G401 (cell line): ENCODE measurements at regions not wholly inside any gene's neighbourhood (a gene's known extent, or its start where the extent isn't known, plus 50 kb on each side); places are given as distances from the start of the nearest gene placed in this dataset.
"Not testable (repeated sequence)": the region's sequence is repeated elsewhere in the genome, so short reads cannot be mapped to it uniquely, and the experiment has no call there.

Experiments
- DNase-seq: peaks from one replicate; pipeline ENCODE4 v3.0.0-alpha.2; 2015; ENCODE audit warnings: low spot score
- in situ Hi-C: cut with HindIII; loops from 2 replicates; pipeline ENCODE4 v1.10.0; 2016; ENCODE audit warnings: low sequenced_read_pairs, mixed read lengths

DNA sequence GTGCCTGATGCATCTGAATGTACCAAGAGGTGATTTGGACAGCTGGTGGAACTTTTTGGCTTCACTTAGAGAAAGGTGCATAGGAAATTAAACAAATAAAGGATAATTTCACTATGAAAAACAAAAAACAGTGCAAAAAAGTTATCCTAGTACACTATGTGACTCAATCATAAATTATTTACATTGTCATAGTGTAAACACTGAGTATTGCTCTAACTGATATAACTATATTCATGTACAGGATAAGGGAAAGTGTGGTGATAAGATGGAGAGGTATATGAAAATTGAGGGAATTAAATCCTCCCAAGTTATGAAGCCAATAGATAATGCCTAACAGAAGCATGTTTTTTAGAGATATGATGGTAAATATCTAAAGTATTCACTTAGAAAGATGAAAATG, 50.2 kb upstream of the CPNE4 start:
- DNase-seq = no peak
- in situ Hi-C loops = no loop called here

DNA sequence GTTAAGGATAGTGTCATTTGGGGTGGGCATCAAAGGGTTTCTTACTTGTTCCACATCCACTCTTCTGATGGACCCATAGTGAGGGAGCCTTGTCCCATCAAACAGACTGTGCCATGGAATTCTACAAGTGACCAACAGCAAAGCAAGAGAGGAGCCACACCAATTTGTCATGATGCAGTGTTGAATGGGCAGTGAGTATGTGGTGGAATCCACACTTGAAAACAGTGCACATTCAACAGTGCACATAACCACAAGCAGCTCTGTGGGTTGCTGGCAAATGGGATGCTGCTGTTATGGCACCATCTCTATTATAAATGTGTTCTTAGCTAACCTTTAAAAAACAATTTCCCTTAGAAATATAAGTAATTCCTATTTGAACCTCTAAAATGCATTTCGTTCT, 52.5 kb upstream of the CPNE4 start:
- in situ Hi-C loops = no loop called here
- DNase-seq = no peak

DNA sequence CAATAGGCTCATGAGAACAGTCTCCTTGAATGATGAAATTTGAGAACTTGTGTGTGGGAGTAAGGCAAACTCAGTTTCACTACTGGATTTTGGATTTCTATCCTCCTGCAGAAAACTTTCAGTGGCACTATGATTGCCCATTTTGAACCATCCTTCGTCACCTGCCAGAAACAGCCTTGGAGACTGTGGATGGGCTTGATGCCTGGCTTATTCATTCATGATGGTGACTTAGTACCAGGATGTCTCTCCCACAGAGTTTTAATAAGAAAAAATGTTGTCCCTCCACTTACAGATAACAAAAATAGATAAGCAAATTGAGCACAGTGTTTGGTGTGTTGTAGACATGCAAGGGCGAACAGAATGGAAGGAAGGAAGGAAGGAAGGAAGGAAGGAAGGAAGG, 53.5 kb upstream of the CPNE4 start:
- in situ Hi-C loops = no loop called here
- DNase-seq = no peak

DNA sequence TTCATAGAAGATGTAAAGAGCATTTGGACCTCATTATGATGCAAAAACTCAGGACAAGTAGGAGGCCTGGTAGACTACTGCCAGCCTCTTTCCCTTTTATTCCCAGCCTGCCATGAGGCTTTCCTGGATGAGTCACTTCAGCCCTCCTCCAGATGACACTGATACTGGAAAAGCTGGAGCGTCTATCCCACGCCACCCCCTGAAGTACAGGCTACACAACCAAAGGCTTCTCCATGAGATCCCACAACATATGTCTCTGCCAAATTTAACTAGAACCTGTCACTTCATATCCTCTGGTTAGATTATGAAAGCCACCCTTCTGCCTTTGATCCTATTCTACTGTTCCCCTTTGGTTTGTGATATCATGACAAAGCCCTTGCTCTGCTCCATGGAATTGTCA, 56.1 kb upstream of the CPNE4 start:
- no peak for DNase-seq
- in situ Hi-C loops = no loop called here

DNA sequence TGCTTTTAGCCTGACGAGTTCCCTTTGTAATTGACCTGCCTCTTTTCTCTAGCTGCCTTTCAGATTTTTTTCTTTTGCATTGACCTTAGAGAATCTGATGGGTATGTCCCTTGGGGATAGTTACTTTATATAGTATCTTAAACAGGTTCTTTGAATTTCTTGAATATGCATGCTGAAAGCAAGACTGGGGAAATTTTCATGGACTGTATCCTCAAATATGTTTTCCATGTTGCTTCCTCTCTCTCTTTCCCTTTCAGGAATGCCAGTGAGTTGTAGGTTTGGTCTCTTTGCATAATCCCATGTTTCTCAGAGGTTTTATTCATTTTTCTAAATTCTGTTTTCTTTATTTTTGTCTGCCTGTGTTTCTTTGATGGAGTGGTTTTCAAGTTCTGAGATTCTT, 81.8 kb upstream of the CPNE4 start:
- in situ Hi-C loops = no loop called here
- DNase-seq = no peak

DNA sequence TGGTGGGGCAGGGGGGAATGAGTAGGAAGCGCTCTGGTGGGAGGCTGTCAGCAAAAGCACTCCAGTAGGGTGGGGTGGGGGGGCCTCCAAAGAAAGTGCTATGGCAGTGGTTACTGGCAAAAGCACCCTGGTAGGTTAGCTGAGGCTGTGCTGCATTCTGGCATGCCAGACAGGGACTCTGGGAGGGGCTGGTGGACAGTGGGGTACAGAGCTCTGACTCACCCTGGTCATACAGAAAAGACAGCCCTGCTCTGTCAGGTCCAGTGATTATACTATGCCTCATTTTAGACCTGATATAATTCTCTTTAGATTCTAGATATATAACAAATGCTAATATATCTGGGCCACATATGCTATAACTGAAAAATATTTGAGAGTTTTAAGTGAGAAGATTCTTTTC, 82.8 kb upstream of the CPNE4 start:
- DNase-seq = no peak
- in situ Hi-C loops = no loop called here

DNA sequence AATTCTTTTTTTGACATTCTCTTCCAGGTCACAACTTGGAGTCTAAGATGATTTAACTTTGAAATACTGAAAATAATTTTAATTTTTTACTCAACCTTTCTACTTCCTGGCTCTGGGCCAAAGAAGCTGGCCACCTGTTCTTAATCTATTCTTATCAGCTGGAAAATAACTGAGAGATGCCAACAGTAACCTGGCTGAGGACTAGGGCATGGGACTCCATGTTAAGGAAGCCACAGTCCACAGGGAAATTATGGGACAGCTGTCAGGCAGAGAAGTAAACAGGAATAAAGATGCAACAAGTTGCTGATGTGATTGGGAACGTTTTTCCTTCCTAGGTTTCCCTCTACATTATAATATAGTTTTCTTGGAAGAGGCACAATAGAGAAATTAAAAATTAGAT, 84.7 kb upstream of the CPNE4 start:
- in situ Hi-C loops = no loop called here
- DNase-seq = no peak

DNA sequence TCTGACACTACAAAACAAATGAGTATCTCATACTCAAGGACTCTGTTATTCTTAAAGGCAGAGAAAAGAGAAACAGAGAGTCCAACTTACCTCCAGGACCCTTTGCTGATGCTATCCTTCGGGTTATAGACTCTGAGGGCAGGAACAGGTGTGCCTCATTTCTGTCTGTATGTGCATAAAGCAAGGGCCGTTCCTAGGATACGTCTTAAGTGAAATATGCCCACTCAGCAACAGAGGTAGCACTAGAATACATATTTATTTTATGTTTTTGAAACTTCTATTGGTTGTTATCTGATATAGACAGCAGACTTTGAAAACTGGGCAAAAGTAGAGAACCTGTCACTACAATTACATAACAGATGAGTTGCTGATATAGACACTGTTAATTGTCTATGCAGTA, 89.3 kb upstream of the CPNE4 start:
- DNase-seq = no peak
- in situ Hi-C loops = no loop called here

DNA sequence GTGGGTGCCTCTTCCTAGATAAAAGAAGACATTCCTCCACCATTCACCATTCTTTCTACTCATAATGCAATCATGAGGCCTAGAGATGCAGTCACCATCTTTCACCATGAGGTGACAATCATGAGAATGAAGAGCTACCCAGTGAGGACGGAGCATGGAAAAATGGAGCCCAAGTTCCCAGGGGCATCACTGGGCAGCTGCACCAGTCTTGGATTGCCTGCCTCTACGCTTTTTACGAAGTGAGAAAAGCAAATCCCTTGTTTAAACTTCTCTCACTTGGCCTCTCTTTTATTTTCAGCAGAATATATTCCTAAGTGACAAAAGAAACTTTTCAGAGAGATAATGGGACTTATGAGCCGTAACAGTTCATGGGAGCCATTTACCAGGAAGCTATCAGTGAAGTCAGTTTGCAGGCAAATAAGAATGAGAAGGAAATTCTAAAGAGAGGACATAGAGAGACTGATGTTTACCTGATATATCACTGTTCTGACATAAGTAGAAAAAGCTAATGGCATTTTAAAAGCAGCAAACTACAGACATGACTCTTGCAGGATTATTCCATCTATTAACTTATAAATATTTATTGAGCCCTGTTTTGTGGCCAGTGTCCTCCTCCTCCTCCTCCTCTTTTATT, 90.0 kb upstream of the CPNE4 start:
- DNase-seq = no peak
- in situ Hi-C loops = no loop called here

DNA sequence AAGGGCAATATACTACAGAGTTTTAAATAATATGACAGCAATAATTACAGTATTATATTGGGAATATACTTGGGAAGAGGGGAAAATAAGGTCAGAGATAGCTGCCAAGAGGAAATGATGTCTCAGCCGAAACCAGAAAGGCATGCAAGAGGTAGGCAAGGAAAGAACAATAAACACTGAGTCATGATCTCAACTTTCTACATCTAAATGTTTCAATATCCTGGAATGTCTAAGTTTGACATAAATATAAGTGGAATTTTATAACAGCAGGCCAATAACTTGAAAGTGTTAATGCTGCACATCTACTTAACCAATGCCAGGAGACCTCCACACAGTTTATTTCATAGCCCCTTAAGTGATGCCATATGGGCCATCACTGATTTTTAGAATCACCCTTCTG, 99.8 kb upstream of the CPNE4 start:
- in situ Hi-C loops = no loop called here
- DNase-seq = no peak

DNA sequence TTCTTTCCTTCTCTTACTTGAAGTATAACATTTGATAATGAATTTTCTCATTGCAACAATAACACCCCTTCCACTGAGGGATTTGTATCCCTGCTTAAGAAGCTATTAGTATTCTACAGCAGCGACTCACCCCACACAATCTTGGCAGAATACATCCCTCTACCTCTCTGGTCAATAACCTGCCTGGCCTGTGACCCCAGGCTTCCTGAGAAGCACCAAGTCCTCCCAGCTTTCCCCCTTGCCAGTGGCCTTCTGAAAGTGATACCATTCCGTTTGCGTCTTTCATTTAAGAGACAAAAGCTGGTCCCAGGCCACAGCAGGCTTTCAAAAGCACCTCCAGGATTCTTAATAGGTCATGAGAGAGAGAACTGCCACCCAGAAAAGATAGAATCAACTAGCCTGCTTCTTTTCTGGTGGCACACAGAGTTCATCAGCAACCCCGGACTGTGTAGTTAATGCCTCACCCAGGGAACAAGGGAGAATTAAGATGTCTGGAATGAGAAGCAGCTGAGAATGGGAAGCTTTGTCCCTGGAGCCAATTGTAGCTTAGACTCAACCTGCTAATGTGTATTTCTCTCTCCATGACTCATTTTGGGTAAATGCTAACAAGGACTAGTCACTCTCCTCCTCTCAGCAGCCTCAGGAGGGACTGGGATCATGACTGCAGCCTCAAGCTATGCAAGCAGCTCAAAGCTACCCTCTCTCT, 101.0 kb upstream of the CPNE4 start:
- in situ Hi-C loops = no loop called here
- no peak for DNase-seq

DNA sequence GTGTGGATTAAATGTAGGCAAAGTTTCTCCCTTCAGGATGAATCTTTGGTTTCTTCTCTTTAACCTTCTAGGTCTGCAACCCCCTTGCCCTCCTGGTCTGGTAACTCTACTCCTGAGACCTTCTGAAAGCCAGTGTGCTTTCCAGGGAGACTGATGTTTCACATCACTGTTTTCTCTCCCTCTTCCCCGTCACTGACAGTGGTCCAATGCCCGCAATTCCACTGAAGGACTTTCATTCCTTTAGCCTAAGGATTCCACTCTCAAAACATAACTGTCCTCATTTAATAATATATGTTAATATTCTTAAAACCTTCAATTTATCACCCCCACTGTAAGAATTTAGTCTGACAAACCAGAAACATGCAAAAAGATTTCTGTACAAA, 101.5 kb upstream of the CPNE4 start:
- in situ Hi-C loops = no loop called here
- no peak for DNase-seq

DNA sequence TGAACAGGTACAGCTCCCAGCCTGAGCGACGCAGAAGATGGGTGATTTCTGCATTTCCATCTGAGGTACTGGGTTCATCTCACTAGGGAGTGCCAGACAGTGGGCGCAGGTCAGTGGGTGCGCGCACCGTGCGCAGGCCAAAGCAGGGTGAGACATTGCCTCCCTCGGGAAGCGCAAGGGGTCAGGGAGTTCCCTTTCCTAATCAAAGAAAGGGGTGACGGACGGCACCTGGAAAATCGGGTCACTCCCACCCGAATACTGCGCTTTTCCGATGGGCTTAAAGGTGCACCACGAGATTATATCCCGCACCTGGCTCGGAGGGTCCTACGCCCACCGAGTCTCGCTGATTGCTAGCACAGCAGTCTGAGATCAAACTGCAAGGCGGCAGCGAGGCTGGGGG, 102.1 kb upstream of the CPNE4 start:
- DNase-seq, in situ Hi-C loops: not testable (repeated sequence)

DNA sequence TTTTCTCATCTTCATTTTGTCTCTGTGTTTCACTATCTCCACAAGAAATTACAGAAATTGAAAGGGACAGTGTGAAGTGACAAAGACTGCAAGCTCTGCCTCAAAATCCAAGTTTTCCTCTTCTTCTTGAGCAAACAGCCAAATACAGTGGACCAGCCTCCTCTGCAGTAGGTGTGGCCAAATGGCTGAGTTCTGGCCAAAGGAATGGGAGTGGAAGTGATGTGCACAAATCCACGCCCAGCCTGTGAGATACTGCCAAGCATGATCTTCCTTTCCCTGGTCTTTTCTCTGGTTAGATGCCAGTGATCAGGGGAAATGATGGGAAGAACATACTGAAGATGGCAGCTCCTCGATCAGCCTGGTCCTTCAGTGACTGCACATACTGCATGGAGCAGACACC, 111.0 kb upstream of the CPNE4 start:
- in situ Hi-C loops = no loop called here
- no peak for DNase-seq

DNA sequence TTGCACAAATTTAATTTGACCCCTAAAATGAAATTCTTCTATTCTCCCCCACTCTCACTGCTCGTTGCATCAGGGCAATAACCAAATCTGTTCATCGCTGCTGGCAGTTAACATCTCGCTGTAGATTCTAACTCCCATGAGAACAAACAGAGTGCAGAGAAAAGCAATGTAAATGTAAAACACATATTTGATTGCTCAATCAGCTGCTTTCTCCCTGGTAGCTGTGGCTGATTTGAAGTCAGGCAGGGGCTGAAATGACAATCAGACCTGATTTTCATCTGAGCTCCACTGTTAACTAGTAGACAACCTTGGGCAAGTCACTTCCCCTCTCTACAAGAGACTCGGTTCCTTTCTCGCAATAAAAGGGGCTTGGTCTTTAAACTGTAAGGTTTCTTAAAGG, 119.8 kb upstream of the CPNE4 start:
- no peak for DNase-seq
- in situ Hi-C loops = no loop called here

DNA sequence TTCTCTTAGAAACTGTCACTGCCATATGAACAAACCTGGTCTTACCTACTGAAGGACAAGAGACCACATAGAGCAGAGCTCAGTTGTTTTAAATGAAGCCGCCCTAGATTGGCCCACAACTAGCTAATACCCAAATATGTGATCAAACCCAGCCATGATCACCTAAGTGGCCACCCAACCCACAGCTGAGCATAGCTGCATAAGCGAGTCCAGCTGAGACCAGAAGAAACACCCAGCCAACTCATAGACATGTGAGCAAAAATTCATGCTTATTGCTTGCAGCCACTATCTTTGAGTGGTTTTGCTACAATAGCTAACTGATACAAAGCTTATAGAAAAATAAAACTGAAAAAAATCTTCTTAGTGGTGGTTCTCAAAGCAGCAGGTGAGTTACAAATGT, 124.3 kb upstream of the CPNE4 start:
- in situ Hi-C loops = no loop called here
- no peak for DNase-seq

DNA sequence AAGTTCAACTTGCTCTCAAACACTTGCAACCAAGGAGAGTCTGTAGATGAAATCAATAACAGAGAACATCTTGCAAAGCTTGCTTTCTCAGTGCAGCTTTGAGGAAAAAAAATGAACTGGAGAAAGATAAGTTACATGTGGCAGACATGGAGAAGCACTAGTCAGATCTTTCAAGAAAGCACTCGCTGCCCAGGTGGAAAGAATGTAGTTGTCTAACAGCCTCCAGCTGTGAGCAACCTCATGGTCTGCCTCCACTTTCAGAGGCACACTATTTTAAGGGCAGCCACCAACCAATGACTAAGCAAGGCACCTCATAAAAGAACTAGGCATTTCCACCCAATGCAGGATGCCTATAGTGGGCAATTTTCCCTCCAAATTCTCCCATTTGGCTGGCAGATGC, 125.4 kb upstream of the CPNE4 start:
- DNase-seq = no peak
- in situ Hi-C loops = no loop called here

DNA sequence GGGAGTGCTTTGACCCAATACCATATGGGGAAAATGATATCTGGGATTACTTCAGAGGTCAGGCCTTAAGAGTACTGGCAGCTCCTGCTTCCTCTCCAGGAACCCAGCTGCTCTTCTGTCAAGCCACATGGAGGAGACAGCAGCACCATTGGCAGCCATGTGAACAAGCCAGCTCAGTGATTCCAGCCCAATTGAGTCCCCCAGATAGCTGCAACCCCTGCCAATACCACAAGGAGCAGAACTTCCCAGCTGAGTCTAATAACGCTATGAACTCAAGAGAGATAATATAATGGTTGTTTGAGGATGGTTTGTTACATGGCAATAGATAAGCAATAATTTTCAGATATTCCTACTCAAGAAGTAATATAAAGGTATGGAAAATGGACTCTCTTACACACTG, 126.8 kb upstream of the CPNE4 start:
- no peak for DNase-seq
- in situ Hi-C loops = no loop called here

DNA sequence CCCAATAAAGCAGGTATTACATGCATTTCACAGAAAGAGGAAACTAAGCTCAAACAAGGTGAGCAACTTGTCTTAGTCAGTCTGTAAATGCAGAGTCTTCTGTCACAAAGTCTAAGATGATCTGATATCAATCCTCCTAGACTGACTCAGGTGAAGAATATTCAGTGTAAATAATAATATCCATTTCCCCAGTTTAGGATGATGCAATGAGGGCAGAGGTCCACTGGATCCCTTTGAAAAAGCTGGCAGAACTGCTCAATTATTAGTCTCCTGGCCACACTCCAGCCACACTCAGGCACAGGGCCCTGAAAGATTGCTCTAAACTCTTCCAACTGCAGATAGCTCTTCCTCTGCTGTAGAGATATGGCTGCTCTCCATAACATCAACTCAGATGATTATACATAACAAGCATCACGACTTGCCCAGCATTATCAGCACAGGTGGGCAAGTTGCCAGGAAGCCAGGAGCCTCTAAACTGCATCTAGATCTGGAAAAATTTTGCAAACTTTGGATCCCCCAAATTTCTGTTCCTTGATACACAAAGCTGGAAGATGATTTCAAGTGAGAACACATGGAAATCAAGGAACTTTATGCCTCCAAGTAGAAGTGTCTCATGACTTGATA, 129.8 kb upstream of the CPNE4 start:
- no peak for DNase-seq
- in situ Hi-C loops = no loop called here

DNA sequence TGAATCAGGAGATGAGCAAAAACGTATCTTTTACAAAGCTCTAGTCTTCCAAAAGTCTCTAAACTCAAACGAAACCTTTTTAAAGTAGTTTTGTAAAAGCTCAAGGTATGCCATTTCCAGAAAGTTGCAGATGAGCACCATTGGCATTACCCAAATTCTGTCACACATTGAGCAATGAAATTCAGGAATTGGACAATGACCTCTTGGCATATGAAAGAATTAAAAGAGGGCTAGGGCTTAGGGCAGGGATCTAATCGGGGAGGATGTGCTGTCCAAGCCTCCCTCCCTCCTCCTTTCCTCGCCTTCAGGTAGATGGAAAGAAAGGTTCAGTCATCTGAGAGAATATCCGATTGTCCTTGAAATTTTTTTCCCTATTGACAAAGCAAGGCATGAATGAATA, 133.1 kb upstream of the CPNE4 start:
- no peak for DNase-seq
- in situ Hi-C loops = no loop called here

DNA sequence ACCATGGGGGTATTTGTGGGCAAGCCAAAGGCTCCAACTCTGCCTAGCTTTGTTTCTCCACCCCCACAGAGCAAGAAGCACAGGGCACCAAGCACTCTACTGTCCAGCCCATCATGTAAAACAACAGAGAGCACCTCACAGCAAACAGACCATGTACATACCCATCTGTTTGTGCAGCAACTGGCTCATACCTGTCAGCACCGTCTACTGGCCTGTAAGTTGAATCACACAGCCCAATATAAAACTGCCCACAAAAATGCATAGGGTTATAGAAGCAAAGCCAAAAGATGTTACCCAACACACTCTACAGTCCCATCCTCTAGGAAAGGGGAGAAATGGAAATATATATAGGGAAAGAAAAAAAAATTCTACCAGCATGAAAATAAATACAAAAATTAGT, 139.7 kb upstream of the CPNE4 start:
- no peak for DNase-seq
- in situ Hi-C loops = no loop called here
